ENCODE measurements at regions not wholly inside any gene's neighbourhood (a gene's known extent, or its start where the extent isn't known, plus 50 kb on each side); places are given as distances from the start of the nearest gene placed in this dataset.

- TF ChIP-seq POLR2A (IDR thresholded peaks at IDR 0.05; ENCODE audit: borderline replicate concordance, extremely low read depth, insufficient read depth, insufficient read length) (no peak), CTCF (IDR thresholded peaks at IDR 0.05 in 2 of 3, conservative IDR thresholded peaks at IDR 0.05 in 1 of 3; ENCODE audit: borderline replicate concordance in 1 of 3, insufficient read depth in 1 of 3, low read depth in 2 of 3, low read length in 2 of 3) (no peak), RAD21 (IDR thresholded peaks at IDR 0.05; ENCODE audit: low read depth) (no peak), CEBPB (IDR thresholded peaks at IDR 0.05; ENCODE audit: low read depth) (no peak), EZH2 (IDR thresholded peaks at IDR 0.05) (no peak), SIN3A (IDR thresholded peaks at IDR 0.05; ENCODE audit: low read depth) (no peak), ZBTB33 (IDR thresholded peaks at IDR 0.05; ENCODE audit: extremely low read depth, insufficient replicate concordance, low read length) (no peak), YY1 (IDR thresholded peaks at IDR 0.05; ENCODE audit: extremely low read depth, insufficient replicate concordance, low read depth, low read length) (no peak), MAX (IDR thresholded peaks at IDR 0.05) (no peak), REST (IDR thresholded peaks at IDR 0.05; ENCODE audit: low read depth) (no peak)
Measured at GRCh38 chr12:92425165-92425564, 277.6 kb upstream of the PLEKHG7 start.

Measured in HCT116 (cell line).